SK-N-SH (cell line): ENCODE measurements at regions not wholly inside any gene's neighbourhood (a gene's known extent, or its start where the extent isn't known, plus 50 kb on each side); places are given as distances from the start of the nearest gene placed in this dataset.

Source experiments
- CTCF ChIA-PET: fragments of 300-600, 350-600 bp; formaldehyde crosslinking; extraction: SDS; loops from one replicate; lab custom pipeline; 2021; lab: Yijun Ruan, JAX
- POLR2A ChIA-PET: fragments of 350-600 bp; sonication (Branson Sonifier 250); formaldehyde crosslinking; extraction: SDS; loops from one replicate; lab custom pipeline; 2020; ENCODE audit warnings: antibody characterized with exemption, inconsistent platforms; lab: Yijun Ruan, JAX
- DNase-seq: peaks from one replicate; pipeline ENCODE4 v3.0.0; 2012
- H2AFZ ChIP-seq: fragments of 200-600 bp; sonication (generic); 2 replicates; pipeline ENCODE4 v1.8.1; 2016; ENCODE audit warnings: antibody characterized with exemption, mild to moderate bottlenecking, low read depth
- H3F3A ChIP-seq: fragments of 200-600 bp; sonication (generic); replicated peaks from 2 replicates; pipeline ENCODE3; 2016; ENCODE audit warnings: antibody characterized with exemption, mild to moderate bottlenecking; ENCODE audit not compliant: insufficient read depth
- H3K27ac ChIP-seq, 2 experiments: fragments of 200-500 bp in 1 of 2; fragments of 200-600 bp in 1 of 2; sonication (Bioruptor generic) in 1 of 2; sonication (generic), shearing (Covaris generic) in 1 of 2; 2 replicates each; pipeline versions ENCODE4 v1.5.1 to v1.6.1; 2014 to 2016; ENCODE audit warnings: low read depth in 2 of 2, inconsistent platforms in 1 of 2, low read length in 1 of 2, mild to moderate bottlenecking in 1 of 2, mixed read lengths in 1 of 2
- H3K27me3 ChIP-seq: fragments of 200-600 bp; sonication (generic), shearing (Covaris generic); 2 replicates; pipeline ENCODE4 v1.6.1; 2016; ENCODE audit warnings: mixed run types; ENCODE audit not compliant: insufficient read depth
- H3K36me3 ChIP-seq, 2 experiments: fragments of 200-500 bp in 1 of 2; fragments of 200-600 bp in 1 of 2; sonication (Bioruptor generic) in 1 of 2; sonication (generic) in 1 of 2; replicated peaks in 1 of 2; 2 replicates each; pipeline versions ENCODE3 to v1.5.1; 2014 to 2016; ENCODE audit warnings: low read length in 1 of 2, mild to moderate bottlenecking in 1 of 2; ENCODE audit not compliant: insufficient read depth in 2 of 2, control insufficient read depth in 1 of 2
- H3K4me1 ChIP-seq, 2 experiments: fragments of 200-500 bp in 1 of 2; fragments of 200-600 bp in 1 of 2; sonication (Bioruptor generic) in 1 of 2; sonication (generic), shearing (Covaris generic) in 1 of 2; 2 replicates each; pipeline versions ENCODE4 v1.5.1 to v1.6.1; 2014 to 2016; ENCODE audit warnings: low read depth in 1 of 2, low read length in 1 of 2, mixed run types in 1 of 2; ENCODE audit not compliant: insufficient read depth in 2 of 2, control insufficient read depth in 1 of 2
- H3K4me2 ChIP-seq: fragments of 200-600 bp; sonication (generic), shearing (Covaris generic); 2 replicates; pipeline ENCODE4 v1.6.1; 2017; ENCODE audit warnings: mixed run types
- H3K4me3 ChIP-seq, 2 experiments: fragments of 200-500 bp in 1 of 2; fragments of 200-600 bp in 1 of 2; sonication (Bioruptor generic) in 1 of 2; sonication (generic), shearing (Covaris generic) in 1 of 2; 2 replicates each; pipeline versions ENCODE4 v1.5.1 to v1.8.1; 2014 to 2016; ENCODE audit warnings: low read depth in 2 of 2, inconsistent platforms in 1 of 2, low read length in 1 of 2, mild to moderate bottlenecking in 1 of 2, mixed read lengths in 1 of 2, moderate library complexity in 1 of 2
- H3K79me2 ChIP-seq: fragments of 200-600 bp; sonication (generic); 2 replicates; pipeline ENCODE4 v1.8.1; 2017; ENCODE audit warnings: mild to moderate bottlenecking; ENCODE audit not compliant: insufficient read depth
- H3K9ac ChIP-seq: fragments of 200-600 bp; sonication (generic); 2 replicates; pipeline ENCODE4 v1.6.1; 2017; ENCODE audit warnings: mixed run types
- H3K9me2 ChIP-seq: fragments of 200-600 bp; sonication (generic); 2 replicates; pipeline ENCODE4 v1.6.1; 2017; ENCODE audit warnings: mixed run types
- H3K9me3 ChIP-seq: fragments of 200-600 bp; sonication (generic); 2 replicates; pipeline ENCODE4 v1.6.1; 2017; ENCODE audit warnings: mixed run types, mild to moderate bottlenecking, moderate library complexity
- H4K20me1 ChIP-seq: fragments of 200-600 bp; sonication (generic); 2 replicates; pipeline ENCODE4 v1.6.1; 2017; ENCODE audit warnings: mild to moderate bottlenecking, mixed run types; ENCODE audit not compliant: insufficient read depth
- CHD2 ChIP-seq: fragments of 150-350 bp; IDR thresholded peaks from 2 replicates; pipeline ENCODE4 v1.6.1; 2018; ENCODE audit warnings: low read length; ENCODE audit not compliant: partially characterized antibody
- CTCF ChIP-seq: fragments of 200-600 bp; sonication (generic); IDR thresholded peaks from 2 replicates; pipeline ENCODE4 v1.6.1; 2017; ENCODE audit warnings: antibody characterized with exemption, mild to moderate bottlenecking, moderate library complexity
- FOXJ3 ChIP-seq: sonication (generic); formaldehyde crosslinking; IDR thresholded peaks from 2 replicates; pipeline ENCODE4 v1.5.1; 2020; ENCODE audit warnings: mild to moderate bottlenecking, missing genetic modification reagents
- FOXM1 ChIP-seq: IDR thresholded peaks from 2 replicates; pipeline ENCODE4 v1.4.0; 2012; ENCODE audit warnings: low read depth, mild to moderate bottlenecking
- GATA2 ChIP-seq: sonication (generic); formaldehyde crosslinking; IDR thresholded peaks from 2 replicates; pipeline ENCODE4 v1.5.0; 2020; ENCODE audit warnings: mild to moderate bottlenecking, missing genetic modification reagents
- IRF3 ChIP-seq: fragments of 150-350 bp; IDR thresholded peaks from 2 replicates; pipeline ENCODE4 v1.6.1; 2016; ENCODE audit warnings: mild to moderate bottlenecking, low read depth, low read length
- JUND ChIP-seq: IDR thresholded peaks from 2 replicates; pipeline ENCODE4 v1.4.0; 2012
- MEF2A ChIP-seq: IDR thresholded peaks from 2 replicates; pipeline ENCODE4 v1.4.0; 2012; ENCODE audit warnings: low read depth, borderline replicate concordance
- NFIC ChIP-seq: IDR thresholded peaks from 2 replicates; pipeline ENCODE4 v1.4.0; 2012; ENCODE audit warnings: borderline replicate concordance
- POLR2AphosphoS5 ChIP-seq: IDR thresholded peaks from 2 replicates; pipeline ENCODE4 v1.6.1; 2012; ENCODE audit warnings: low read depth, low read length
- RAD21 ChIP-seq: IDR thresholded peaks from 2 replicates; pipeline ENCODE4 v1.6.1; 2012; ENCODE audit warnings: mild to moderate bottlenecking, low read length
- REST ChIP-seq: IDR thresholded peaks from 2 replicates; pipeline ENCODE4 v1.6.1; 2012; ENCODE audit warnings: mild to moderate bottlenecking, low read depth, low read length, moderate library complexity
- RFX5 ChIP-seq: IDR thresholded peaks from 2 replicates; pipeline ENCODE4 v1.6.1; 2012; ENCODE audit warnings: mild to moderate bottlenecking, improper control_type of control experiment, low read length
- RXRA ChIP-seq: IDR thresholded peaks from 2 replicates; pipeline ENCODE4 v1.4.0; 2012; ENCODE audit warnings: low read depth, mild to moderate bottlenecking, borderline replicate concordance
- TAF1 ChIP-seq: IDR thresholded peaks from 2 replicates; pipeline ENCODE4 v1.6.1; 2012; ENCODE audit warnings: low read depth, mild to moderate bottlenecking, low read length, moderate library complexity, borderline replicate concordance
- TCF12 ChIP-seq: IDR thresholded peaks from 2 replicates; pipeline ENCODE4 v1.4.0; 2012
- USF2 ChIP-seq: fragments of 150-350 bp; IDR thresholded peaks from 2 replicates; pipeline ENCODE4 v1.6.1; 2017; ENCODE audit warnings: antibody characterized with exemption, low read length, low read depth, borderline replicate concordance
- YY1 ChIP-seq: IDR thresholded peaks from 2 replicates; pipeline ENCODE4 v1.4.0; 2012; ENCODE audit warnings: low read depth, mild to moderate bottlenecking
- ZBTB33 ChIP-seq: IDR thresholded peaks from 2 replicates; pipeline ENCODE4 v1.4.0; 2012; ENCODE audit warnings: low read depth, borderline replicate concordance
- WGBS: methylation state at CpG from one replicate; pipeline ENCODE4 v1.1.6; 2017; ENCODE audit warnings: low lambda C conversion rate; 5-methylcytosine and 5-hydroxymethylcytosine counted together

GRCh38 chr6:23265270-23265669, 695.9 kb downstream of the HDGFL1 start:
- Histone ChIP-seq H3K9ac (no peak overlapping the region), H3K4me1 (no peaks in the 10 kb centered on the region), H3K9me2 (no peaks in the 10 kb centered on the region), H3K79me2 (no peaks in the 10 kb centered on the region), H4K20me1 (no peaks in the 10 kb centered on the region), H3K9me3 (no peaks in the 10 kb centered on the region), H3K4me3 (no peak overlapping the region), H3K4me2 (no peak overlapping the region), H3K27ac (no peak overlapping the region), H3K27me3 (no peaks in the 10 kb centered on the region), H3K36me3 (no peaks in the 10 kb centered on the region), H3F3A (no peaks in the 10 kb centered on the region), H2AFZ (no peak overlapping the region)
- TF ChIP-seq POLR2AphosphoS5 (no peak), RXRA (no peak), JUND (no peak), FOXM1 (no peak), CHD2 (no peak), MEF2A (no peak), TAF1 (no peak), ZBTB33 (no peak)
- DNase-seq: no peak
- ChIA-PET CTCF (no interaction called here), POLR2A (no interaction called here)
- WGBS: 73% methylated on average over 7 of the region's 7 CpGs

- no peak for DNase-seq
- Histone ChIP-seq H3K9me3 (no peaks in the 10 kb centered on the region), H3K9ac (no peak overlapping the region), H3K4me2 (no peak overlapping the region), H3K36me3 (no peaks in the 10 kb centered on the region), H3K4me3 (no peak overlapping the region), H3K4me1 (peaks cover 0 to 2% of the 10 kb centered on the region in 2 experiments; a peak in 1 of 4 replicates), H3K27ac (no peak overlapping the region), H2AFZ (no peak overlapping the region), H3F3A (no peaks in the 10 kb centered on the region), H4K20me1 (no peaks in the 10 kb centered on the region), H3K79me2 (no peaks in the 10 kb centered on the region), H3K27me3 (no peaks in the 10 kb centered on the region), H3K9me2 (no peaks in the 10 kb centered on the region)
- POLR2A ChIA-PET: no interaction called here
- TF ChIP-seq USF2: no peak
- TF ChIP-seq RXRA: no peak
- TF ChIP-seq MEF2A: no peak
- TF ChIP-seq YY1: no peak
- no peak for TF ChIP-seq TAF1
- no peak for TF ChIP-seq FOXJ3 (CRISPR knock-in tag)
- TF ChIP-seq RFX5: no peak
- TF ChIP-seq REST: no peak
- no peak for TF ChIP-seq IRF3
- TF ChIP-seq NFIC: no peak
- no peak for TF ChIP-seq RAD21
- TF ChIP-seq JUND: no peak
- no peak for TF ChIP-seq CTCF
- no peak for TF ChIP-seq TCF12
- TF ChIP-seq GATA2 (CRISPR knock-in tag): no peak
- no peak for TF ChIP-seq CHD2
- no peak for TF ChIP-seq FOXM1
- WGBS: 80% methylated on average over 7 of the region's 7 CpGs
- CTCF ChIA-PET: no interaction called here
These were observed 697.2 kb downstream of the HDGFL1 start for GRCh38 chr6:23266536-23266935.
